ENCODE measurements at regions not wholly inside any gene's neighbourhood (a gene's known extent, or its start where the extent isn't known, plus 50 kb on each side); places are given as distances from the start of the nearest gene placed in this dataset.

DNA sequence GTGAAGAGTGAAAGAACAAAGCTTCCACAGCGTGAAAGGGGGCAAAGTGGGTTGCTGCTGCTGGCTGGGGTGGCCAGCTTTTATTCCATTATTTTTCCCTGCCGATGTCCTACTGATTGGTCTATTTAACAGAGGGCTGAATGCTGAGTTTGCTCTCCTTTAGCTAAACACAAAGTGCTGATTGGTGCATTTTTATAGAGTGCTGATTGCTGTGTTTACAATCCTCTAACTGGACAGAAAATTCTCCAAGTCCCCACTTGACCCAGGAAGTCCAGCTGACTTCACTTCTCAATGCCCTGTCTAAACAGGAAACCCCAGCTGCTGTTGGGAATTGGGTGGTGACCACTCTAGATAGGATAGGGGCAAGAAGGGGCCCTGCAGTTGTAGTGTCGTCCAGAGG is 335.6 kb upstream of the RBMY1B start:
- DNase-seq: no peak

DNA sequence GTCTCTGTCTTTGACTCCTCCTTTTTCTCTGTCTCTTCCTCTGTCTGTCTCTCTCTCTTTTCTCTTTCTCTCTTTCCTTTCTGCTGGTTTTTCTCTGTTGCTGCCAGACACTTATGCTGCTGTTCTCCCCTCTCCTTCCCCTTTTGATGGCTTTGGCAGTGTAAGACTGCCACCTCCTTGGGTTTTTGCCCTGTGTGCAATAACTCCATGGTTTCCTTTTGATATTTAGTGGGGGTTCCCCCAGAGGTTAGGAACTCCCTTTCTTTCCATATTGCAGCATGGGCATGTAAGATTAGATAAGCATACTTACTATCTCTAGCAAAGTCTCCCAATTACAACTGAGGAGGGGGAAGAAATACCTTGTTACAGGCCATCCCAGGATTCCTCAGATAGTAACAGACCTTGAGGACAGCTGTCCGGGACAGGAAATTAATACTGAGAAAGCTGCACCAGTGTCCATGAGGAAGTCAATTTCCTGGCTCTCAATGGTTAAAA is 333.8 kb upstream of the RBMY1B start:
- DNase-seq: no peak

DNA sequence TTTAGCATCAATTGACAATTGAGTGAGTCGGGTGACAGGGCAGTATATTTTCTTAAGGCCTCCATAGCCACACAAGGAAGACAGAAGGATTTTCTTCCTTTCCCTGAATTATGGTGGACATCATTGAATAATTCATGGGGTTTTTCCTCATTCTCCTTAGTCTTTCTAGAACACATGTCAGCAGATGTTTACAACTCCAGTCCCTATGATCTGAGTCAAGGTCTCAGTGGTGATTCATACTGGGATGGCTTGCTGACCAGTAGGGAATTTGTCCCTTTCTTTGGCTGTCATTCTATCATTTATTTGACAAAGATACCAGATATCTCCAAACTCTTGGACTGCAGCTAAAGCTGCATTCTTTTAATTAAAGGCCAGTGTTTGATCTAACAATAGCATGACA is 332.9 kb upstream of the RBMY1B start:
- DNase-seq: no peak

DNA sequence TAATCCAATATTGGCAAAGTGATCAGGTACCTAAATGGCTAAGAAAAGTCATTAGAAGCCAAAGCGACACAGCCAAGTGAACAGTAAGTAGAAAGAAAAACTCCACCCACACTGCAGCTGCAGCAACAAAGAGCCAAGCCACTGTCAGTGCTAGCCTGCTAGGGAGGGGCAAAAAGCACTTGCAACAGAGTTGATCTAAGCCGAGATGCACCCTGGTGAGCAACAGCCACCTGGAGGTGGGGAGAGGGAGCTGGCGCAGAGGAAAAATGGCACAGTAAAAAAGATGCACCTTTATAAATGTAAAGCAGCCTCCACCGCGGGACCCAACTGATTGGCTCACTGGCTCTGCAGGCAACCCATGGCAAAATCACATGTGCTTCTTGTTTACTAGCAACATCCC is 330.2 kb upstream of the RBMY1B start:
- peak; percentile 27 for DNase-seq

DNA sequence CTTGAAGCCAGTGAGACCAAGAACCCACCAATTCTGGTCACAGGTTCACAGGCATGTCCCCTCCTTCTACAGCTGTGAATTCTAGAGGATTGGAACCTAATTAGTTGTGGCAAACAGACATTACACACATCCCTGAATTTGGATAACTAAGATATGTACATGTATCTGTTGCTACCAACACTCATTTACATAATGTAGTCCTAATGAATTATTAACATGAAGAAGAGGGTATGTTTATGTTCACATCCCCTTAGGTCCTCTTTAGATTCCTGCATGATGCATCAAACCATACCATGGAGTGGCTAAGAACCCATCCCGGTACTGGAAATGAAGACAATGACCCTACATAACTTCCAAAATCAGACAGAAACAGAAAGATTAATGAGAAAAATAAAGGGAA is 326.9 kb upstream of the RBMY1B start:
- DNase-seq: no peak

DNA sequence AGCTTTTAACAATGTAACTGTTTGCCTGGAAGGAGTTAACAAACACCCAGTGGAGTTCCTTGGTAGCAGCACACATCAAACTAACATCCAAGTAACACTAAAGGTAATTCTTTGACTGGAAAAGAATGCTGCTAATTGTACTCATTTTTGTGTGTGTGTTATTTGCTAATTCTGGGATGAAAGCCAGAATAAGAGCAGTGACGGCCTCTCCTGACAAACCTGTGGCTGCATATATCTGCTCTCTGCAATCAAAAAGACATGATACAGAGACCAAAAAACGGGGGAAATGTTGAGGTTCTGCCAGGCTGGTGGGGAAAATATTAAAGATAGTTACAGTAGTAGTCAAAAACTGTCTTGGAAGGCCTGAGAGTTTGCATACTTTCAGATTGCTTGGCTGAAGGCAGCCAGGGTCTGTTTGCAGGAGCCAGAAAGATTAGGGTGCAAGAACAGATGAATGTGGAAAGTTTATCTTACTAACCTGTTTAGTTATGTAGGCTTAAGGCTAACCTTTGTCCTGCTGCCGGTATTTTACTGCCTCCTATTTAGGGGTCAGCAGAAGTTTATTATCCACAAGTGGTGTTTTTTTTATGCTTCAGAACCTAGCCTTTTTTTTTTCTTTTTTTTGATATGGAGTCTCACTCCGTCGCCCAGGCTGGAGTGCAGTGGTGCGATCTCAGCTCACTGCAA is 325.6 kb upstream of the RBMY1B start:
- DNase-seq: no peak

DNA sequence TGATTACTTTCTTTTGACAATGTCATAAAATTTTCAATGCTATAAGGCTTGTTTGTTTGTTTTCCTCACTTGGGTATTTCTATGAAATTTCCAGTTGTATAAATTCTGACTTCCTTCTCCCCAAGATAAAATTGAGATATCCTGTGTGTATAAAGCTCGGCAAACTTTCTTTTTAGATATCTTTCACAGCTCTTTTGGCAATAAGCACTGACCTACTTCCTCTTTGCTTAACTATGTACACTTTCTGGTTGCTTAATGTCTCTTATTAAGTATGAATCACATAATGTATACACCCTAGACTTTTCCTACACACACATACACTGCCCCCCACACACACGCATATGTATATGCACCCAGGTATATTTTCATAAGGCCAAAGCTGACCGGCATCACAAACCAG is 318.4 kb upstream of the RBMY1B start:
- no peak for DNase-seq

DNA sequence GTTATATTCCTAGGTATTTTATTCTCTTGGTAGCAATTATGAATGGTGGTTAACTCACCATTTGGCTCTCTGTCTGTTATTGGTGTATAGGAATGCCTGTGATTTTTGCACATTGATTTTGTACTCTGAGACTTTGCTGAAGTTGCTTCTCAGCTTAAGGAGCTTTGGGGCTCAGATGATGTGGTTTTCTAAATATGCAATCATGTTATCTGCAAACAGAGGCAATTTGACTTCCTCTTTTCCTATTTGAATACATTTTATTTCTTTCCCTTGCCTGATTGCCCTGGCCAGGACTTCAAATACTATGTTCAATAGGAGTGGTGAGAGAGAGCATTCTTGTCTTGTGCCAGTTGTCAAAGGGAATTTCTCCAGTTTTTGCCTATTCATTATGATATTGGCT is 310.9 kb upstream of the RBMY1B start:
- DNase-seq: no peak

DNA sequence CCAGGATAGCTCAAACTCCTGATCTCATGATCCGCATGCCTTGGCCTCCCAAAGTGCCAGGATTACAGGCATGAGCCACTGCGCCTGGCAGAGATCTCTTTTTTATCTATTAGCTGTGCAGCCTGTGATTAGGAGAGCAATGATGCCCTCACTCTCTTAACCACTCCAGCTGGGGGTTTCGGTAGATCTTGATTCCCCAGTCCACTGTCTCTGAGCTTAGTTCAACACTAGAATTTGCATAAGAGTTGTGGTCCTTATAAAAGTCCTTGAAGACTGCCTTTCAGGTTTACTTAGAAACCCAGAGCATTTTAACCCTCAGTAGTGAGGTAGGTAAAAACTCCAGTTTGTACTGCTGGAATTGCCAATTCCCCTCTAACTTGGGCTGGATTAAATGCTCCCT is 283.3 kb upstream of the RBMY1B start:
- no peak for DNase-seq

DNA sequence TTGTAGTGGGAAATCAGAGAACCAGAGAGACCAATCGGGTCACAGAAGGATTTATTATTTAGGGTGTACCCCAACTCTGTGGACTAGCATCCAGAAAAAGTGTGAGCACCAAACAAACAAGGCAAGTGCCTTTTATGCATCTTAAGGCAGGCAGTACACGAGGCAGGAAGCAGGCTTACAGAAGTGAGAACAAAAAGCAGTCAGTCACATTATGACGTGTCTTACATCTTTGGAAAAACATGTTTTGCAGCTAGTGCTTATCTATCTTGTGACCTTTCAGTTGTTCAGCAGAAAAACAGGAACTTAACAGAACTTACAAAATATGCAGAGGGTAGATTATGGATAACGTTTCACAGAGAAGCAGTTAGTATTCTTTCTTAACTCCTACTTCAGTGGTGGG is 270.9 kb upstream of the RBMY1B start:
- peak; percentile 18 for DNase-seq

DNA sequence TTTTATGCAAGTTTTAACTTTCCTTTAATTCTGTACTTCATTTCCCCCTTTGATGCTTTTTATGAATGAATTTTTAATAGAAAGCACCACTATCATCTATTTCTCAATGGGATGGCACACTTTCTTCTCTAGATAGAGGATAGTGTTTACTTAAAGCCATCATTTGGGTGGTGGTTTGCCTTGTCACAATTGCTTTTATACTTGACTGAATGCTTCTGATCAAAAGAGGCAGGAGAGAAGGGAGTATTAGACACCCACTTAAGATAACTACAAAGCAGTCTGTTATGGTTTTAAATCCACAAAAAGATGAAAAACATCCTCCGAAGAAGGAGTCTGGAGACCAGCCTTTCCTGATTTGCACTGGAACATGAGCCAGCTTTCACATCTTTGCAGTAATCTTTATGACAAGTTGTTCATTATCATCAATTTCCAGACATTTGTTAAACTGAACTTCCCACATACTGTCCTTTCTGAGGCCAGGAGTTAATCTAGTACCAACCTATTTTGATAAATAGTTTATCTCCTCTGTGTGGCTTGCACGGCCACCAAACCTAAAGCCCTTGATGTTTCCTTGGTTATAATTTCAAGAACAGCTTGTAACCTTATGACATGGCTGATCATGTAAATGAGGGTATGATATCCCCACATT is 270.4 kb upstream of the RBMY1B start:
- no peak for DNase-seq

DNA sequence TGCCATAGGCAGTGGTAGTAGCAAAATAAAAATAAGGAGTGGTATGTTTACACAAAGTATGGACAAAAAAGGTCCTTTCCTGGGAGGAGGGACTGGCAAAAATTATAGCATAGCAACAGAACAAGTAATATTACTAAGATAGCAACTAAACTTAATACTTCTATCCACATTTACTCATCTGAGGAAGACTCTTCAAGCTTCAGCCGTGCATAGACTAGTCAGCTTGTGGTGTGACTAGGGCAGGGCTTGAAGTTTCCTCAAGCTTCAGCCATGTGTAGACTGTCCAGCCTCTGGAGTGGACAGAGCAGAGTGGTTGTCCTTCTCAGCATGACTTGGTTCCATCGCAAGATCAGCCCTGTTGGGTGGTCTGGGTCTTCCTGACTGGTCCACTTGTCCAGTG is 268.3 kb upstream of the RBMY1B start:
- no peak for DNase-seq

DNA sequence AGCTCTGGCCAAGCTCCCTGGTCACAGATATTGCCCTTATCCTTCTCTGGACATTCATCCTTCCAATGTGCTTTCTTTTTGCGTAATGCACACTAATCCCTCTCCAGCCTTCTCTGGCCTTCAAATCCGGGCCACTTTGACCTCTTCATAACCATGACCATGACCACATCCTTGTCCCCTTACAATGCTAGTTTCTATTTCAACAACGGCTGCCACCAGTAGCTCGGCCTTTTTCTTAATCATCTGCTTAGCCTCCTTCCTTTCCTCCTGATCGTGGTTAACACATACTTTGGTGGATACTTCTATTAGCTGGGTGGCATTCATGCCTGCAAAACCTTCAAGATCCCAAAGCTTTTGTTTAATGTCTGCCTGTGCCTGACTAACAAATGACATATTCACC is 264.4 kb upstream of the RBMY1B start:
- DNase-seq: no peak

DNA sequence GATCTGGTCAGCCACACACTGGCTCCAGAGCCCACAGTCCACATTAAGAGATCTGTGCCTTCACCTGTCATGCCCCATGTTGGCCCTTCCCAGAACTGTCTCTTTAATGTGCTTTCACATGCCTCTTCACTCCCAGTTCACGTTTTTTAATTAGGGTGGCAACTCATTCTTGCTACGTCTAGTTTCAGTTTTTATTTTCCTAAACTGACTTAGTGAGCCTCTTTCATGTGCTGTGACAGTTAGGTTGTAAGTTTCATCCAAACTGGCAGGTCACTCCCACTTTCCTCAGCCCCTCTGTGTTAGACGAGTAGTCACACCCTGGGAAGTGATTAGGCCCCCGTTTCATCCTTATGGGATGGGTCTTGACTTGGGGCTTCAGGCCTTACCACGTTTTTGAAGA is 262.5 kb upstream of the RBMY1B start:
- no peak for DNase-seq

DNA sequence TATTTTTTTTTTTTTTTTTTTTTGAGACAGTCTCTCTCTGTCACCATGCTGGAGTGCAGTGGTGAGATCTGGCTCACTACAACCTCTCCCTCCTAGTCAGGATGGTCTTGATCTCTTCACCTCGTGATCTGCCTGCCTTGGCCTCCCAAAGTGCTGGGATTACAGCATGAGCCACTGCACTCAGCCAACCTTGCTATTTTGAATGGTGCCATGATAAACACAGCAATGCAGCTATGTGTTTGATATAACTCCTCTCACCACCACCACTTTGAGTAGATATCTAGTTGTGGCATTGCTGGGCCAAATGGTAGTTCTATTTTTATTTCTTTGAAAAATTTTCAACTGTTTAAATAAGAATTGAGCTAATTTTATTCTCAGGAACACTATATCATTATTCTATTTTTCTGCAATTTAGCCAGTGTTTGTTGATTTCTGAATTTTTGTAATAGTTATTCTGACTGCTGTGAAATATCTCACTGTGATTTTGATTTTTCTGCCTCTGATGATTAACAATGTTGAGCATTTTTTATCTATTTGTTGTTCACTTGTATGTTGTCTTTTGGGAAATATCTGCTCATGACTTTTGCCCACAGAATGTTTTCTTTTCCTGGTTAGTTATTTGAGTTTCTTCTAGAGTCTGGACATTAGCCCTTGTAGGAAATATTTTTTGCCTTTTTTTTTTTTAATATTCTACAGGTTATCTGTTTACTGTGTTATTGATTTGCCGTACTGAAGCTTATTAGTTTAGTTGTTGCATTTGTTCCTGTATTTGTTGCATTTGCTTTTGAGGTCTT is 257.5 kb upstream of the RBMY1B start:
- DNase-seq: no peak

DNA sequence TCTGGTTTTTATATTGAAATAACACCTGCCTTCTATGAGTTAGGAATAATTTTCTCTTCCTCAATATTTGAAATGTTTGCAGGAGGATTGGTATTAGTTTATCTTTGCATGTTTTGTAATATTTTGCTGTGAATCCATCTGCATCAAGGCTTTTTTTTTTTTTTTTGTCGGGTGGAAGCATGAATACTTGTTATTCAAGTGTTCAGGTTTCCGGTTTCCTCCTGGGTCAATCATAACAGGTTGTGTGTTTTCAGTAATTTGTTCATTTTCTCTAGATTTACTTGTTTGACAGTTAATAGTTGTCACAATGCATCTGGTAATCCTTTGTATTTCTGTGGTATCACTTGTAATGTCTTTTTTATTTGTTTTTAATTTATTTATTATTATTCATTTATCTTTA is 256.7 kb upstream of the RBMY1B start:
- DNase-seq: no peak

DNA sequence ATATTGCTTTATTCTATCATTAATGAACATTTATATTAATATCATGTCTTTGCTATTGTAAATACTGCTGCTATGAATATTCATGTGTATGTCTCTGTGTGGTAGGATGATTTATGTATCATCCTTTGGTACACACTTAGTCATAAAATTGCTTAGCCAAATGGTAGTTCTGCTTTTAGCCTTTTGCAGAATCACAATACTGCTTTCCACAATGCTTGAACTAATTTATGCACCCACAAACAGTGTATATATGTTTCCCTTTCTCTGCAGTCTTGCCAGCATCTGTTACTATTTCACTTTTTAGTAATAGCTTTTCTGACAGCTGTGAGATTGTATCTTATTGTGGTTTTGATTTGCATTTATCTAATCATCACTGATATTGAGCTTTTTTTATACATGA is 254.3 kb upstream of the RBMY1B start:
- DNase-seq: no peak

DNA sequence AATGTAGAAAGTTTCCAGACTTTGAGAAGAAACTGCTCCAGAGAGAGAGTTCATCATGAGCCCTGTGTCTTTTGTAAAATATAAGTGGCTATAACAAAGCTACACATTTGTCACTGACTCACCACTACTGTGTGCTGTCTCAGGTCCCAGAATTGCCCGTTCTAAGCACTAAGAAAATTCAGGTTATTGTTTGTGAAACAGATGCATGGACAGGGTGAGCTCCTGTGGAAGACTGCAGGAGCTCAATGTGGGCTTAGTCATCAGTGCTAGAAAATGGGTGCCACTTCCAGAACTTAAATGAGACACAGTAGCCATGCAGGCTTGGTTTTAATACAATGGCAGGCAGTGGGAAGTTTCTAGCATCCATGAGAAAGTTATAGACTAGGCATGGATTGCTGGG is 251.4 kb upstream of the RBMY1B start:
- DNase-seq: no peak

DNA sequence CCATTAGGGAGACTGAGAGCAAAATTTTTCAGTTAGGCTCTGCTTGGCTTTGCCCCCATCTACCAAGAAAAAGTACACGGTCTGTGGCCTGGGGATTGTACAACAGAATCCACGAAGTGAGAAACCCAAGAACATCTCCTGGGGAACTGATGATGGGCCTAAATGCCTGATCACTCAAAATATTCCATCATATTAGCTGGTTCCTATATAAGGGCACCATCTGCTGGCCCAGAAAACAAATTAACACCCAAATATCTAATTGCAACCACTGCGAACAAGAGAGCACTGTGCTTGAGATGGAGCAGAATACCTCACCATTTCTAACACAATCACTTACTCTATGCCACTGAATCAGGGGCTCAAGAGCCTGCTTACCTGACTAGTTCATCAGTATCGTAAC is 250.8 kb upstream of the RBMY1B start:
- DNase-seq: no peak

DNA sequence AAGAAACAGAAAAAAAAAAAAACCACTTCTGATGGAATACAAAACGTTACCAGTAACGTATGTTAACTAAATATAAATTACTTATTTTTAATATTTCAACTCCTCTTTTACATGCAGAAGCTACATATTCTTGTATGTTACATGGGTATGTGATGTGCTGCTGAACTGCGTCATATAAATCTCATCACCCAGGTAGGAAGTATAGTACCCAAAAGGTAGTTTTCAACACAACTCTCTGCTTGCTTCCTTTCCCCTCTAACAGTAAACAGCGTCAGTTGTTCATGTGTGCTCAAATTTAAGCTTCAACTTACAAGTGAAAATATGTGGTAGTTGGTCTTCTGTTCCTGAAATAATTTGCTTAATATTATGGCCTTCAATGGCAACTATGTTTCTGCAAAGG is 250.0 kb upstream of the RBMY1B start:
- DNase-seq: no peak

DNA sequence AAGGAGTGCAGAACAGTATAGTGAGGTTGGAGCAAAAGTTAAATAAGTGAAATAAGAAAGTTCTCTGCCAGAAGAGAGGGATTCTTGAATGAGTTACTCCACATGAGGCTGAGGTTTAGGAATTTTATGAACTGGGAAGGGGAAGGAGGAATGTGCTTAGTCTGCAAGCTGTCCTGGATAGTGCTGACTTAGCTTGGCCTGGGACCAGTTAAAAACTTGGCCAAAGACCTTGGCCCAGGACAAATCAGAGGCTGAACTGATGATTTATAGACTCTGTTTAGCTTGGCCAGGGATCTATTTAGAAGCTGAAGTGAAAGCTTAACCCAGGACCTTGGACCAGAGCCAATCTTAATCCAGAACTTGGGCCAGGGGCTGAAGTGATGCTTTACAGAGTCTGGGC is 244.4 kb upstream of the RBMY1B start:
- DNase-seq: no peak

DNA sequence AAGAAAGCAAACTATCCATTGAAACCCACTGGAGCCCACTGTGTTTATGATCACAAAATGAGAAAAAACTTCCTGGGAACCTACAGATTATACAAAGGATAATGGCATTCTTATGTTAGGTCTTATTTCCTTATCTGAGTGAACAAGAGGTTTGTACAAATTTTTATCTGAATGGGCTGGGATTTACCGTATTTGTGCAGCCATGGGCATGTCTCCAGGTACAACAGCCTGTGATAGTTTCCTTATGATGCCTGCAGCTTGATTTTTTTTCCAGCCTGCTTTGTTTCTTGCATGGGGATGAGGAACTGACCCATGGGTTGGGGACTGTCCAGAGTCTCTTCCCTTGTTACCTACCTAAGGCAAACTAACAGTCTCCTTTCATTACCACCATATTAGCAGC is 244.0 kb upstream of the RBMY1B start:
- no peak for DNase-seq

DNA sequence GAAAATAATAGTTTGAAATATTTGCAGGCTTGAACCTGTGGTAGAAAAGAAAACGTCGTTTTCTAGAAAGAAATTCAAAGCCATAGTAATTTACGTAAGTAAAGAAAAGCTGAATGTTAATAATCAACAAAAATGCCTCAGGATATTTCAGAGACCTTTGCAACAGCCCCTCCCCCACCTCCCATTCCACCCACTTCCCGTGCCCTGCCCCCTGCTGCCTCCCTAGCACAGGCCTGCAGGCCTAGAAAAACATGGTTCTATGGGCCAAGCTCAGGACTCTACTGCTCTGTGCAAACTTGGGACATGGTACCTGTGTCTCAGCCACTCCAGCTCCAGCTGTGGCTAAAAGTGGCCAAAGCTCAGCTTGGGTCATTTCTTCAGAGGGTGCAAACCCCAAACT is 223.4 kb upstream of the RBMY1B start:
- no peak for DNase-seq

DNA sequence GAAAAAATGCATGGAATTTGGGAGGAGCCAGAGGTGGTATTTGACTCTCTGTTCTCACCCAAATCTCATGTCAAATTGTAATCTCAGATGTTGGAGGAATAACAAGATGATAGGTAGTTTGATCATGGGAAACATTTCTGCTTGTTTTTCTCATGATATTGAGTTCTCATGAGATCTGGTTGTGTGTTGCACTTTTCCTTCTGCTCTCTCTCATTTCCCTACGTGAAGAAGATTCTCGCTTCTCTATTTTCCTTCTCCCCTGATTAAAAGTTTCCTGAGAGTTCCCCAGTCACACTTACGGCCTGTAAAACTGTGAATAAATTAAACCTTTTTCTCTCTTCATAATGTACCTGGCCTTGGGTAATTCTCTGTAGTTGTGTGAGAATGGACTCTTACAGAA is 222.2 kb upstream of the RBMY1B start:
- DNase-seq: no peak
